IMR-90 (cell line): ENCODE measurements at regions not wholly inside any gene's neighbourhood (a gene's known extent, or its start where the extent isn't known, plus 50 kb on each side); places are given as distances from the start of the nearest gene placed in this dataset.

ENCODE experiments used
- BHLHE40 ChIP-seq: fragments of 150-350 bp; IDR thresholded peaks from 2 replicates; pipeline ENCODE4 v1.6.1; 2016; ENCODE audit warnings: mild to moderate bottlenecking, low read depth, low read length
- CEBPB ChIP-seq: IDR thresholded peaks from 2 replicates; pipeline ENCODE4 v1.6.1; 2012; ENCODE audit warnings: low read depth, low read length, improper control_type of control experiment
- CHD1 ChIP-seq: IDR thresholded peaks from 2 replicates; pipeline ENCODE4 v1.6.1; 2012; ENCODE audit warnings: low read depth, low read length, improper control_type of control experiment
- CTCF ChIP-seq: conservative IDR thresholded peaks from 2 replicates; pipeline ENCODE4 v1.5.1; 2012; ENCODE audit warnings: mild to moderate bottlenecking, low read depth, low read length, improper control_type of control experiment
- ELK1 ChIP-seq: fragments of 150-350 bp; IDR thresholded peaks from 2 replicates; pipeline ENCODE4 v1.6.1; 2016; ENCODE audit warnings: low read depth, mild to moderate bottlenecking, low read length, moderate library complexity, borderline replicate concordance
- MAZ ChIP-seq: IDR thresholded peaks from 2 replicates; pipeline ENCODE4 v1.6.1; 2012; ENCODE audit warnings: low read depth, mild to moderate bottlenecking, low read length, improper control_type of control experiment, moderate library complexity, borderline replicate concordance
- MXI1 ChIP-seq: IDR thresholded peaks from 2 replicates; pipeline ENCODE4 v1.6.1; 2012; ENCODE audit warnings: low read depth, mild to moderate bottlenecking, low read length, moderate library complexity, borderline replicate concordance
- POLR2A ChIP-seq: IDR thresholded peaks from 2 replicates; pipeline ENCODE4 v1.6.1; 2012; ENCODE audit warnings: mild to moderate bottlenecking, low read depth, low read length
- RAD21 ChIP-seq: IDR thresholded peaks from 2 replicates; pipeline ENCODE4 v1.6.1; 2012; ENCODE audit warnings: low read length, improper control_type of control experiment
- RCOR1 ChIP-seq: IDR thresholded peaks from 2 replicates; pipeline ENCODE4 v1.6.1; 2012; ENCODE audit warnings: mild to moderate bottlenecking, low read length, improper control_type of control experiment; ENCODE audit not compliant: insufficient replicate concordance
- RFX5 ChIP-seq: IDR thresholded peaks from 2 replicates; pipeline ENCODE4 v1.8.0; 2012; ENCODE audit warnings: low read depth, mild to moderate bottlenecking, low read length, moderate library complexity
- SMC3 ChIP-seq: fragments of 150-350 bp; IDR thresholded peaks from 2 replicates; pipeline ENCODE4 v1.6.1; 2016; ENCODE audit warnings: low read depth, mild to moderate bottlenecking, antibody characterized with exemption, low read length, moderate library complexity
- USF2 ChIP-seq: fragments of 150-350 bp; IDR thresholded peaks from 2 replicates; pipeline ENCODE4 v1.6.1; 2017; ENCODE audit warnings: mild to moderate bottlenecking, antibody characterized with exemption, low read length, low read depth

GRCh38 chr3:1551741-1552140 is 458.9 kb downstream of the CNTN6 start:
- no peak for TF ChIP-seq CTCF
- TF ChIP-seq RAD21 = no peak
- no peak for TF ChIP-seq ELK1
- TF ChIP-seq RCOR1 = no peak
- TF ChIP-seq CEBPB = no peak
- no peak for TF ChIP-seq BHLHE40
- no peak for TF ChIP-seq POLR2A
- TF ChIP-seq MXI1 = no peak
- no peak for TF ChIP-seq RFX5
- no peak for TF ChIP-seq USF2
- TF ChIP-seq MAZ = no peak
- no peak for TF ChIP-seq SMC3
- no peak for TF ChIP-seq CHD1
